ENCODE measurements at regions not wholly inside any gene's neighbourhood (a gene's known extent, or its start where the extent isn't known, plus 50 kb on each side); places are given as distances from the start of the nearest gene placed in this dataset.

- no peaks in the 10 kb centered on the region for H3K27me3 ChIP-seq
- H3K4me1 ChIP-seq: no peaks in the 10 kb centered on the region
- H3K9me3 ChIP-seq: no peaks in the 10 kb centered on the region
- DNase-seq: no peak
- H3K4me3 ChIP-seq: no peak overlapping the region
- intact Hi-C loops (cut with DNase I; ENCODE audit: low total_unique reads): no loop called here
- TF ChIP-seq, protein P1, sequence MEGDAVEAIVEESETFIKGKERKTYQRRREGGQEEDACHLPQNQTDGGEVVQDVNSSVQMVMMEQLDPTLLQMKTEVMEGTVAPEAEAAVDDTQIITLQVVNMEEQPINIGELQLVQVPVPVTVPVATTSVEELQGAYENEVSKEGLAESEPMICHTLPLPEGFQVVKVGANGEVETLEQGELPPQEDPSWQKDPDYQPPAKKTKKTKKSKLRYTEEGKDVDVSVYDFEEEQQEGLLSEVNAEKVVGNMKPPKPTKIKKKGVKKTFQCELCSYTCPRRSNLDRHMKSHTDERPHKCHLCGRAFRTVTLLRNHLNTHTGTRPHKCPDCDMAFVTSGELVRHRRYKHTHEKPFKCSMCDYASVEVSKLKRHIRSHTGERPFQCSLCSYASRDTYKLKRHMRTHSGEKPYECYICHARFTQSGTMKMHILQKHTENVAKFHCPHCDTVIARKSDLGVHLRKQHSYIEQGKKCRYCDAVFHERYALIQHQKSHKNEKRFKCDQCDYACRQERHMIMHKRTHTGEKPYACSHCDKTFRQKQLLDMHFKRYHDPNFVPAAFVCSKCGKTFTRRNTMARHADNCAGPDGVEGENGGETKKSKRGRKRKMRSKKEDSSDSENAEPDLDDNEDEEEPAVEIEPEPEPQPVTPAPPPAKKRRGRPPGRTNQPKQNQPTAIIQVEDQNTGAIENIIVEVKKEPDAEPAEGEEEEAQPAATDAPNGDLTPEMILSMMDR (IDR thresholded peaks at IDR 0.05): no peak
- TF ChIP-seq POLR2A (IDR thresholded peaks at IDR 0.05): no peak
- no peak overlapping the region for H3K27ac ChIP-seq
- H3K36me3 ChIP-seq: no peaks in the 10 kb centered on the region
Observed at GRCh38 chr9:118444403-118444802, 740.2 kb downstream of the TLR4 start.

DNA sequence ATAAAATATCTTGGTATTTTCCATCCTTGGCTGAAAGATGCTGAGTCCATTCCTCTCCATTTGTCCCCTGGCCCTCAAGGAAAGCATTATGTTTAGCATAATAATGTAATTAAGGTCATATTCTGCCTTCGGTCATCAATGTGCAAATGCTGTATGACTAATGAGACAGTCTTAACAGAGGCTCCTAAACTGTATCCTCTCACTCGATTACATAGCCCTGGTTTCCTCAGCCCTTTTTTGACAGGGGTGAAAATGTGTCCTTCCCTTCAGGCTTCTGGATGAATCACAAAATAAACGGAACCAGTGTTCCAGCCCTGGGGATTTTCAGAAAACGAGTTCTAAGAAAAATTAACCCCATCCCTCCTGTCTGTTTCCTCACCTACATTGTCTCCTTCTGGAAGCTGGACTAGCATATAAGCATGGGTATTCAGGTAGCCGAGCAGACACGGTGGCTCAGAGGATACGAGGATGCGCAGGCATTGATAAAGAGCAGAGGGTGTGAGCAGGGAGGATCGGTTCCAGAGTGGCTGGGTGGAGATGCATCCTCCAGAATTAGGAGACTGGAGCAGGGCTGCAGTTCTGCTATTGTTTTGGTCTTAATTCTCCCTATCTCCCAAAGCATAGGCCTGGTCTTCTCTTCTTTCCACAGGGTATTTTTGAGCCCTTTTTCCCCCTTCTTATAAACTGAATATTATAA, 742.9 kb downstream of the TLR4 start:
- Histone ChIP-seq H3K4me3 (no peak overlapping the region), H3K9me3 (no peaks in the 10 kb centered on the region), H3K4me1 (no peaks in the 10 kb centered on the region), H3K27me3 (no peaks in the 10 kb centered on the region), H3K27ac (no peak overlapping the region), H3K36me3 (no peaks in the 10 kb centered on the region)
- intact Hi-C loops (cut with DNase I; ENCODE audit: low total_unique reads): no loop called here
- DNase-seq: no peak
- no peak for TF ChIP-seq POLR2A (IDR thresholded peaks at IDR 0.05)
- TF ChIP-seq, protein P1 (IDR thresholded peaks at IDR 0.05): no peak

GRCh38 chr9:118449554-118449953, 745.4 kb downstream of the TLR4 start:
- H3K4me1 ChIP-seq: no peaks in the 10 kb centered on the region
- DNase-seq: no peak
- H3K36me3 ChIP-seq: no peaks in the 10 kb centered on the region
- no peaks in the 10 kb centered on the region for H3K9me3 ChIP-seq
- H3K4me3 ChIP-seq: no peak overlapping the region
- no peak for TF ChIP-seq POLR2A (IDR thresholded peaks at IDR 0.05)
- TF ChIP-seq, protein P1 (IDR thresholded peaks at IDR 0.05): no peak
- no peaks in the 10 kb centered on the region for H3K27me3 ChIP-seq
- intact Hi-C loops (cut with DNase I; ENCODE audit: low total_unique reads): no loop called here
- H3K27ac ChIP-seq: no peak overlapping the region

- no peaks in the 10 kb centered on the region for H3K9me3 ChIP-seq
- H3K4me3 ChIP-seq: no peak overlapping the region
- DNase-seq: no peak
- no peak overlapping the region for H3K27ac ChIP-seq
- intact Hi-C loops (cut with DNase I; ENCODE audit: low total_unique reads): no loop called here
- no peaks in the 10 kb centered on the region for H3K36me3 ChIP-seq
- no peak for TF ChIP-seq POLR2A (IDR thresholded peaks at IDR 0.05)
- TF ChIP-seq, protein P1 (IDR thresholded peaks at IDR 0.05): no peak
- no peaks in the 10 kb centered on the region for H3K27me3 ChIP-seq
- no peaks in the 10 kb centered on the region for H3K4me1 ChIP-seq
Observed at GRCh38 chr9:118455259-118455658, 751.1 kb downstream of the TLR4 start.

- no peaks in the 10 kb centered on the region for H3K27me3 ChIP-seq
- no peaks in the 10 kb centered on the region for H3K36me3 ChIP-seq
- H3K27ac ChIP-seq: no peak overlapping the region
- intact Hi-C loops (cut with DNase I; ENCODE audit: low total_unique reads): no loop called here
- H3K9me3 ChIP-seq: no peaks in the 10 kb centered on the region
- no peak overlapping the region for H3K4me3 ChIP-seq
- H3K4me1 ChIP-seq: no peaks in the 10 kb centered on the region
- DNase-seq: no peak
- TF ChIP-seq POLR2A (IDR thresholded peaks at IDR 0.05): no peak
- TF ChIP-seq, protein P1 (IDR thresholded peaks at IDR 0.05): no peak
Observed at GRCh38 chr9:118455788-118456187, 751.6 kb downstream of the TLR4 start.
